Pancreas (tissue), 10 donors: ENCODE measurements at regions not wholly inside any gene's neighbourhood (a gene's known extent, or its start where the extent isn't known, plus 50 kb on each side); places are given as distances from the start of the nearest gene placed in this dataset.

Source experiments
- ATAC-seq, 4 donors: fragments of 200-7000 bp; cut with Tn5 transposase; one replicate each; pipeline versions ENCODE4 v1.8.0 to v1.9.1; 2020; ENCODE audit warnings: mild to moderate bottlenecking in 4 of 4, moderate library complexity in 4 of 4
- DNase-seq, 6 donors: peaks; one replicate each; pipeline ENCODE4 v3.0.0-alpha.2; 2020
- FAIRE-seq: peaks from 2 replicates; lab custom pipeline; 2012; peaks lifted over from hg19 to GRCh38; lab: Jason Lieb, UNC
- H3K27ac ChIP-seq, 4 donors: fragments of 200-600 bp; sonication (generic); 1 replicate in 3 of 4; 2 replicates in 1 of 4; pipeline versions ENCODE4 v1.5.0 to v1.8.0; 2020
- H3K27me3 ChIP-seq, 4 donors: fragments of 200-600 bp; one replicate each; pipeline ENCODE4 v1.8.0; 2021
- H3K36me3 ChIP-seq, 3 donors: fragments of 200-600 bp; sonication (generic) in 1 of 3; one replicate each; pipeline versions ENCODE4 v1.5.0 to v1.8.0; 2020 to 2021
- H3K4me1 ChIP-seq, 3 donors: fragments of 200-600 bp; one replicate each; pipeline ENCODE4 v1.8.0; 2021
- H3K4me3 ChIP-seq, 4 donors: fragments of 200-600 bp; sonication (generic) in 2 of 4; one replicate each; pipeline versions ENCODE4 v1.5.0 to v1.8.0; 2020 to 2021
- H3K9me3 ChIP-seq, 4 donors: fragments of 200-600 bp; one replicate each; pipeline ENCODE4 v1.8.0; 2021
- WGBS, 2 donors: extraction: QIAGEN DNeasy Blood & Tissue Kit; methylation state at CpG; one replicate each; pipeline ENCODE4 v1.1.7; 2013; 5-methylcytosine and 5-hydroxymethylcytosine counted together
- intact Hi-C, 3 donors: fragments of 100-400 bp; cut with DNase I; formaldehyde crosslinking; loops; one replicate each; pipeline versions ENCODE4 v1.11.1 to v1.14.2; 2022
- TF ChIP-seq, protein P1 (sequence below), 4 donors: fragments of 200-600 bp; sonication (generic) in 3 of 4; IDR thresholded peaks; one replicate each; pipeline versions ENCODE4 v1.5.0 to v1.8.0; 2021; ENCODE audit warnings: antibody characterized with exemption in 4 of 4
- donor health status: healthy with polysubstance abuse.
- donor health status: DM: no; HTN: no; CAD: no; lungs with moderate emphysema.
- donor health status: DM: no; HTN: no; CAD: no.
- donor health status: control.
- donor health status: control.
- donor health status: Bipolar disorder and iron deficiency.
- donor health status: DM: yes; HTN: yes; CAD: no.
- donor health status: DM: no; HTN: no; CAD: no.
- donor health status: DM: no; HTN: no; CAD: no.
- donor health status: DM: yes; HTN: yes; CAD: no.

DNA sequence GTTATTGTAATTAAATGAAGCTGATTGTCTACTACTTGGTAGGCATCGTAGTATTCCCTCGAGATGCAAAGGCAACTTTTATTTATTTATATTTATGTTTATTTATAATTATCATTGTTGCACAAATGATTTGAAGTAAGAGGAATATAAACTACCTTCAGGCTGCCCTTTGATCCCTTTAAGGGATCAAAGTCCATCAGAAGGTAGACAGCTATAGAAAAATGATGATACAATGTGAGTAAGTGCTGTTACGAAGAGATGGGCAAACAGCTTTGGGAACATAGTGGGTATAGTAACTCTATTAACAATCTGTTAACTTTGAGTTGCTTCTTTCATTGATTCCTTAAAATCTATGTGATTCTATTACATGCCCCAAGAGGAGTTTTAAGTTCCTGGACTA is 512.8 kb upstream of the CITED2 start:
- no peaks in the 10 kb centered on the region for H3K9me3 ChIP-seq
- WGBS, 2 donors: 83 to 88% methylated on average over 3 of the region's 3 CpGs
- FAIRE-seq: no peak

GRCh38 chr6:139886396-139886795 is 511.9 kb upstream of the CITED2 start:
- no peak for ATAC-seq
- no peaks in the 10 kb centered on the region for H3K9me3 ChIP-seq
- H3K27ac ChIP-seq: no peak overlapping the region
- H3K4me3 ChIP-seq: no peak overlapping the region
- no peaks in the 10 kb centered on the region for H3K36me3 ChIP-seq
- WGBS, 2 donors: 81 to 83% methylated on average over 6 of the region's 6 CpGs
- intact Hi-C loops: loop anchor here in 1 of 3 donors (10.0 kb wide), 1 partner anchor 548 kb away; no protein-coding TSS in a partner anchor
- H3K27me3 ChIP-seq: no peaks in the 10 kb centered on the region
- peaks cover 0 to 11% (median 4%) of the 10 kb centered on the region in 3 donors for H3K4me1 ChIP-seq
- FAIRE-seq: no peak
- DNase-seq: no peak
- TF ChIP-seq, protein P1, sequence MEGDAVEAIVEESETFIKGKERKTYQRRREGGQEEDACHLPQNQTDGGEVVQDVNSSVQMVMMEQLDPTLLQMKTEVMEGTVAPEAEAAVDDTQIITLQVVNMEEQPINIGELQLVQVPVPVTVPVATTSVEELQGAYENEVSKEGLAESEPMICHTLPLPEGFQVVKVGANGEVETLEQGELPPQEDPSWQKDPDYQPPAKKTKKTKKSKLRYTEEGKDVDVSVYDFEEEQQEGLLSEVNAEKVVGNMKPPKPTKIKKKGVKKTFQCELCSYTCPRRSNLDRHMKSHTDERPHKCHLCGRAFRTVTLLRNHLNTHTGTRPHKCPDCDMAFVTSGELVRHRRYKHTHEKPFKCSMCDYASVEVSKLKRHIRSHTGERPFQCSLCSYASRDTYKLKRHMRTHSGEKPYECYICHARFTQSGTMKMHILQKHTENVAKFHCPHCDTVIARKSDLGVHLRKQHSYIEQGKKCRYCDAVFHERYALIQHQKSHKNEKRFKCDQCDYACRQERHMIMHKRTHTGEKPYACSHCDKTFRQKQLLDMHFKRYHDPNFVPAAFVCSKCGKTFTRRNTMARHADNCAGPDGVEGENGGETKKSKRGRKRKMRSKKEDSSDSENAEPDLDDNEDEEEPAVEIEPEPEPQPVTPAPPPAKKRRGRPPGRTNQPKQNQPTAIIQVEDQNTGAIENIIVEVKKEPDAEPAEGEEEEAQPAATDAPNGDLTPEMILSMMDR (IDR thresholded peaks at IDR 0.05): no peak

More for the DNA sequence above, 512.8 kb upstream of the CITED2 start:
- Histone ChIP-seq H3K4me3 (no peak overlapping the region), H3K4me1 (peaks cover 0 to 11% (median 4%) of the 10 kb centered on the region in 3 donors), H3K36me3 (no peaks in the 10 kb centered on the region), H3K27ac (no peak overlapping the region), H3K27me3 (no peaks in the 10 kb centered on the region)
- DNase-seq: no peak
- TF ChIP-seq, protein P1 (IDR thresholded peaks at IDR 0.05): no peak
- ATAC-seq: no peak
- intact Hi-C loops: loop anchor here in 1 of 3 donors (10.0 kb wide), 1 partner anchor 548 kb away; no protein-coding TSS in a partner anchor

DNA sequence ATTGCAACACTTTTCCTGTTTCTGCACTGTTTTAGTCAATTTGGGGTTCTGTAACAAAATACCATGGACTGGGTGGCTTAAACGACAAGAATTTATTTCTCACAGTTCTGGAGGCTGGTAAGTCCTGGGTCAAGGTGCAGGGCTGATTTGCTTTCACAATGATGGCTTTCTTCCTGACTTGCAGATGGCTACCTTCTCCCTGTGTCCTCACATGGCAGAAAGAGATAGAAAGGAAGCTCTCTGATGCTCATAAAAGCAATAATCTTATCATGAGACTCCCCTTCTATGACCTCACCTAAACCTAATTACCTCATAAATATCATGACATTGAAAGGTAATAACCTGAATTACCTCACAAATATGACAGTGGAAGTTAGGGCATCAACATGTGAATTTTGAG is 511.5 kb upstream of the CITED2 start:
- intact Hi-C loops: loop anchor here in 1 of 3 donors (10.0 kb wide), 1 partner anchor 549 kb away; no protein-coding TSS in a partner anchor
- Histone ChIP-seq H3K27ac (no peak overlapping the region), H3K4me1 (peaks cover 0 to 11% (median 4%) of the 10 kb centered on the region in 3 donors), H3K9me3 (no peaks in the 10 kb centered on the region), H3K36me3 (no peaks in the 10 kb centered on the region), H3K27me3 (no peaks in the 10 kb centered on the region), H3K4me3 (no peak overlapping the region)
- TF ChIP-seq, protein P1 (IDR thresholded peaks at IDR 0.05): no peak
- no peak for FAIRE-seq
- 25 to 32% methylated on average over 1 of the region's 1 CpG for WGBS, 2 donors
- ATAC-seq: no peak
- no peak for DNase-seq

DNA sequence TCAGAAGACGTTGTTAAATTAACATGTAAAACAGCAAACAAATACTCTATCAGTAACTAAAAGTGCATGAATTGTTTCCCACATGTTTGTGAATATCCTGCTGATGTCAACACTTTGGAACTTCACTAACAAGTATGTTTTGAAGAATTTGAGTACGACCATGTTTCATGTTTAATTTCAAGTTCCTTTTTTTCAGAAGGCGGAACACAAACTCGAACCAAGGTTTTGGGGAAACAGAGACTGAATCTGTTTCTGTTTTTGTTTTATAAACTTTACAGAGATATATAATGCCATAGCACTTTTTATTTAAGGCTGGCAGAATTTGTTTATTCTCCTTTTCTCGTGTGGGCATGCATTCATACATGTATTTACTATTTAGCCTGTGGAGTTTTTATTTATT is 509.3 kb upstream of the CITED2 start:
- TF ChIP-seq, protein P1 (IDR thresholded peaks at IDR 0.05): no peak
- no peaks in the 10 kb centered on the region for H3K27me3 ChIP-seq
- H3K4me1 ChIP-seq: peaks cover 0 to 11% (median 4%) of the 10 kb centered on the region in 3 donors
- WGBS, 2 donors: 77 to 83% methylated on average over 5 of the region's 5 CpGs
- no peak for DNase-seq
- H3K4me3 ChIP-seq: no peak overlapping the region
- H3K9me3 ChIP-seq: no peaks in the 10 kb centered on the region
- H3K36me3 ChIP-seq: no peaks in the 10 kb centered on the region
- peak overlapping the region in 1 of 4 donors; percentile 18 for H3K27ac ChIP-seq
- ATAC-seq: peak in 1 of 4 donors; percentile 13
- intact Hi-C loops: loop anchor here in 1 of 3 donors (10.0 kb wide), 1 partner anchor 551 kb away; no protein-coding TSS in a partner anchor
- FAIRE-seq: no peak
